GM23248 (cell line): ENCODE measurements at regions not wholly inside any gene's neighbourhood (a gene's known extent, or its start where the extent isn't known, plus 50 kb on each side); places are given as distances from the start of the nearest gene placed in this dataset.

Experiments
- DNase-seq: peaks from one replicate; pipeline ENCODE4 v3.0.0-alpha.2; 2015
- H2AFZ ChIP-seq: fragments of 200-600 bp; sonication (generic); 2 replicates; pipeline ENCODE4 v1.6.1; 2016; ENCODE audit warnings: antibody characterized with exemption
- H3F3A ChIP-seq: fragments of 200-600 bp; sonication (generic); 2 replicates; pipeline ENCODE4 v1.6.1; 2016; ENCODE audit warnings: mild to moderate bottlenecking, antibody characterized with exemption, mixed run types; ENCODE audit not compliant: insufficient read depth
- H3K27ac ChIP-seq: fragments of 200-600 bp; sonication (generic); 2 replicates; pipeline ENCODE4 v1.5.1; 2016; ENCODE audit warnings: mild to moderate bottlenecking
- H3K27me3 ChIP-seq: fragments of 200-600 bp; sonication (generic); replicated peaks from 2 replicates; pipeline ENCODE4 v1.6.1; 2016; ENCODE audit warnings: mild to moderate bottlenecking; ENCODE audit not compliant: insufficient read depth
- H3K36me3 ChIP-seq: fragments of 200-600 bp; sonication (generic); 2 replicates; pipeline ENCODE4 v1.6.1; 2016; ENCODE audit warnings: low read depth, mild to moderate bottlenecking
- H3K4me1 ChIP-seq: fragments of 200-600 bp; sonication (generic); 2 replicates; pipeline ENCODE4 v1.6.1; 2016; ENCODE audit warnings: mild to moderate bottlenecking; ENCODE audit not compliant: insufficient read depth
- H3K4me2 ChIP-seq: fragments of 200-600 bp; sonication (generic); one replicate; pipeline ENCODE4 v1.6.1; 2016; ENCODE audit warnings: mild to moderate bottlenecking; ENCODE audit not compliant: unreplicated experiment
- H3K4me3 ChIP-seq: fragments of 200-600 bp; sonication (generic); 2 replicates; pipeline ENCODE4 v1.5.1; 2016; ENCODE audit warnings: mild to moderate bottlenecking
- H3K79me2 ChIP-seq: fragments of 200-600 bp; sonication (generic); 2 replicates; pipeline ENCODE4 v1.6.1; 2016; ENCODE audit warnings: mild to moderate bottlenecking; ENCODE audit not compliant: insufficient read depth
- H3K9ac ChIP-seq: fragments of 200-600 bp; sonication (generic); 2 replicates; pipeline ENCODE4 v1.6.1; 2016; ENCODE audit warnings: mild to moderate bottlenecking
- H3K9me2 ChIP-seq: fragments of 200-600 bp; sonication (generic); 2 replicates; pipeline ENCODE4 v1.6.1; 2016; ENCODE audit warnings: mixed run types, mild to moderate bottlenecking, moderate library complexity; ENCODE audit not compliant: insufficient read depth
- H3K9me3 ChIP-seq: fragments of 200-600 bp; sonication (generic); one replicate; pipeline ENCODE4 v1.6.1; 2017; ENCODE audit warnings: low read depth
- H4K20me1 ChIP-seq: fragments of 200-600 bp; sonication (generic); 2 replicates; pipeline ENCODE4 v1.6.0; 2016; ENCODE audit not compliant: insufficient read depth
- EZH2 ChIP-seq: fragments of 200-600 bp; sonication (generic); IDR thresholded peaks from 2 replicates; pipeline ENCODE4 v1.6.1; 2018; ENCODE audit warnings: antibody characterized with exemption, mild to moderate bottlenecking; ENCODE audit not compliant: insufficient read depth, poor library complexity, severe bottlenecking
- EZH2phosphoT487 ChIP-seq: fragments of 200-600 bp; sonication (generic); IDR thresholded peaks from 2 replicates; pipeline ENCODE4 v1.6.1; 2018; ENCODE audit warnings: antibody characterized with exemption, moderate library complexity, mild to moderate bottlenecking, low read depth; ENCODE audit not compliant: insufficient read depth
- WGBS, 2 experiments: methylation state at CpG; one replicate each; pipeline ENCODE4 v1.1.6; 2015 to 2017; ENCODE audit warnings: low lambda C conversion rate in 2 of 2, low coverage in 1 of 2; ENCODE audit errors: missing lambda C conversion rate in 2 of 2; 5-methylcytosine and 5-hydroxymethylcytosine counted together
- in situ Hi-C: fragments of 300-500 bp; cut with MboI; formaldehyde crosslinking; loops from 2 replicates; pipeline ENCODE4 v1.15.0; 2020

- Histone ChIP-seq H3K9ac (no peak overlapping the region), H2AFZ (no peak overlapping the region), H4K20me1 (no peaks in the 10 kb centered on the region), H3K27me3 (no peaks in the 10 kb centered on the region), H3F3A (peaks cover 15% of the 10 kb centered on the region), H3K9me3 (no peaks in the 10 kb centered on the region), H3K27ac (no peak overlapping the region), H3K79me2 (no peaks in the 10 kb centered on the region), H3K4me3 (no peak overlapping the region), H3K4me1 (peaks cover 14% of the 10 kb centered on the region), H3K4me2 (no peak overlapping the region), H3K36me3 (no peaks in the 10 kb centered on the region), H3K9me2 (no peaks in the 10 kb centered on the region)
- 79 to 91% methylated on average over 2 of the region's 2 CpGs for WGBS, 2 experiments
- TF ChIP-seq EZH2phosphoT487 (no peak), EZH2 (no peak)
- no peak for DNase-seq
- in situ Hi-C loops = no loop called here
These were observed 342.7 kb downstream of the CXCL12 start for GRCh38 chr10:44042075-44042770.

DNA sequence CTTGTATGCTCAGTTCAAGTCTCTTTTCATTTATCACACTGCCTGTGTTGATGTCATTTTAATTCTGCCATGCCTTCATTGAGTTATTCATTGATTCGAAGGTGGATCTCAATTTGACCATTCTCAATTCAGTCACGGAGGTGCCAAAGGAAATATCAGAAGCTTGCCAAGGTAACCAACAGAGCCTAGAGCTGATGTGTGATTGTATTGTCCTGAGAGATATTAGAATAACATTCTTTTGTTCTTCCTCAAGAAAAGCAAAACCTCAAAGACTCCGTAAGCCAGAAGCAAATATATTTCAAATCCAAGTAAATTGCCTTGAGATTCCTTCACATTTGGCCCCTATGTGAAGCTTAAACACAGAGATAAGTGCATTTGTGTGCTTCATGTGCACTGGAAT lies 345.3 kb downstream of the CXCL12 start:
- no peak overlapping the region for H3K4me2 ChIP-seq
- no peak overlapping the region for H3K9ac ChIP-seq
- H3K9me3 ChIP-seq = no peaks in the 10 kb centered on the region
- TF ChIP-seq EZH2 (no peak), EZH2phosphoT487 (no peak)
- WGBS, 2 experiments = 76 to 80% methylated on average over 3 of the region's 3 CpGs
- no peaks in the 10 kb centered on the region for H3K79me2 ChIP-seq
- no peak for DNase-seq
- H3K4me3 ChIP-seq = no peak overlapping the region
- no peaks in the 10 kb centered on the region for H3K36me3 ChIP-seq
- no peaks in the 10 kb centered on the region for H3K27me3 ChIP-seq
- no peaks in the 10 kb centered on the region for H3F3A ChIP-seq
- in situ Hi-C loops = no loop called here
- no peaks in the 10 kb centered on the region for H4K20me1 ChIP-seq
- H2AFZ ChIP-seq = no peak overlapping the region
- no peaks in the 10 kb centered on the region for H3K9me2 ChIP-seq
- H3K4me1 ChIP-seq = no peaks in the 10 kb centered on the region
- no peak overlapping the region for H3K27ac ChIP-seq

DNA sequence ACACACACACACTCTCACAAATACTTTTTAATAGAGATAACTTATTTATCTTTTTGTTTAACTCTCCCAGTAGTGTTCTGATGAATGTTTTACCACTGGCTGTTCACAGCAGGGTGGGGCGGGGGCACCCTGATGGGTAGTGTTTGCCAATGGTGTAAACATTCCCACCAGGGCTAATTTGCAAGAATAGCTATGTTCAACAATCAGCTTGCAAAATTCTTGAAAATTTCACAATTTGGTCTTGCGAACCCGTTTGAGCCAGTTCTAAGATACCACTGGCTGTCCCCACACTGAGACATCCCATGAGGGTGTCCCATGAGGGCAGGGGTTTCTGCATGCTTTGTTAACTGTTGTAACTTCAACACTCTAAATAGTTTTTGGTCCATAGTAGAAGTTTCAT lies 348.5 kb downstream of the CXCL12 start:
- no peak for DNase-seq
- 76 to 82% methylated on average over 3 of the region's 3 CpGs for WGBS, 2 experiments
- H3K4me1 ChIP-seq = peaks cover 12% of the 10 kb centered on the region; the same call in 1 of the 2 replicates
- no peak overlapping the region for H3K9ac ChIP-seq
- no peak overlapping the region for H3K27ac ChIP-seq
- no peaks in the 10 kb centered on the region for H4K20me1 ChIP-seq
- no peak overlapping the region for H2AFZ ChIP-seq
- no peaks in the 10 kb centered on the region for H3K9me3 ChIP-seq
- no peaks in the 10 kb centered on the region for H3K79me2 ChIP-seq
- H3K4me2 ChIP-seq = no peak overlapping the region
- no peaks in the 10 kb centered on the region for H3K27me3 ChIP-seq
- H3F3A ChIP-seq = 0 out of 2 replicates have a peak, but pooled peaks cover 4% of the 10 kb centered on the region
- no peaks in the 10 kb centered on the region for H3K36me3 ChIP-seq
- in situ Hi-C loops = no loop called here
- TF ChIP-seq EZH2 (no peak), EZH2phosphoT487 (no peak)
- no peaks in the 10 kb centered on the region for H3K9me2 ChIP-seq
- H3K4me3 ChIP-seq = no peak overlapping the region

- H3K79me2 ChIP-seq = no peaks in the 10 kb centered on the region
- 0 out of 2 replicates have a peak, but pooled peaks cover 4% of the 10 kb centered on the region for H3F3A ChIP-seq
- H2AFZ ChIP-seq = no peak overlapping the region
- H3K4me2 ChIP-seq = no peak overlapping the region
- no peaks in the 10 kb centered on the region for H3K27me3 ChIP-seq
- no peaks in the 10 kb centered on the region for H3K9me3 ChIP-seq
- H3K36me3 ChIP-seq = no peaks in the 10 kb centered on the region
- TF ChIP-seq EZH2 (no peak), EZH2phosphoT487 (no peak)
- no peaks in the 10 kb centered on the region for H4K20me1 ChIP-seq
- H3K4me1 ChIP-seq = peaks cover 12% of the 10 kb centered on the region; the same call in 1 of the 2 replicates
- no peak for DNase-seq
- H3K9ac ChIP-seq = no peak overlapping the region
- in situ Hi-C loops = no loop called here
- no peak overlapping the region for H3K4me3 ChIP-seq
- 87 to 89% methylated on average over 8 of the region's 8 CpGs for WGBS, 2 experiments
- H3K9me2 ChIP-seq = no peaks in the 10 kb centered on the region
- H3K27ac ChIP-seq = no peak overlapping the region
These were observed 349.3 kb downstream of the CXCL12 start for GRCh38 chr10:44035474-44036197.
